ENCODE measurements at regions not wholly inside any gene's neighbourhood (a gene's known extent, or its start where the extent isn't known, plus 50 kb on each side); places are given as distances from the start of the nearest gene placed in this dataset.

- TF ChIP-seq ZBTB33 (IDR thresholded peaks at IDR 0.05) (no peak), CTCF (IDR thresholded peaks at IDR 0.05; ENCODE audit: low read depth, low read length, missing input control) (no peak), GABPA (IDR thresholded peaks at IDR 0.05 in 1 of 2, conservative IDR thresholded peaks at IDR 0.05 in 1 of 2) (no peak), REST (IDR thresholded peaks at IDR 0.05) (no peak)
These were observed 103.2 kb downstream of the BTBD3 start for GRCh38 chr20:12020846-12021245.
